GM23338 (cell line): ENCODE measurements at regions not wholly inside any gene's neighbourhood (a gene's known extent, or its start where the extent isn't known, plus 50 kb on each side); places are given as distances from the start of the nearest gene placed in this dataset.

Experiments used
- CREB1 ChIP-seq: fragments of 250-450 bp; sonication (Bioruptor Pico); IDR thresholded peaks from 2 replicates; pipeline ENCODE4 v1.5.0; 2020; ENCODE audit warnings: low read depth, mild to moderate bottlenecking, moderate library complexity
- EZH2 ChIP-seq: fragments of 200-600 bp; sonication (generic); IDR thresholded peaks from one replicate; pipeline ENCODE4 v1.8.0; 2017; ENCODE audit warnings: antibody characterized with exemption, mild to moderate bottlenecking, low read depth; ENCODE audit not compliant: unreplicated experiment
- EZH2phosphoT487 ChIP-seq: fragments of 200-600 bp; sonication (generic); IDR thresholded peaks from one replicate; pipeline ENCODE4 v1.8.1; 2018; ENCODE audit warnings: antibody characterized with exemption; ENCODE audit not compliant: unreplicated experiment
- NANOG ChIP-seq: IDR thresholded peaks from 2 replicates; pipeline ENCODE4 v1.6.1; 2016; ENCODE audit warnings: antibody characterized with exemption, borderline replicate concordance
- POLR2AphosphoS5 ChIP-seq: IDR thresholded peaks from 2 replicates; pipeline ENCODE4 v1.6.1; 2016; ENCODE audit warnings: antibody characterized with exemption, low read depth
- TF ChIP-seq, protein P1 (sequence below), 2 experiments: fragments of 200-600 bp in 1 of 2; sonication (generic) in 1 of 2; conservative IDR thresholded peaks; 2 replicates each; pipeline versions ENCODE4 v1.5.1 to v1.6.1; 2016 to 2017; ENCODE audit warnings: antibody characterized with exemption in 2 of 2, low read depth in 2 of 2, mild to moderate bottlenecking in 2 of 2, moderate library complexity in 1 of 2
- TF ChIP-seq, protein P2 (sequence below): IDR thresholded peaks from one replicate; pipeline ENCODE4 v1.6.1; 2018; ENCODE audit warnings: antibody characterized with exemption; ENCODE audit not compliant: unreplicated experiment
- TF ChIP-seq, protein P3 (sequence below): IDR thresholded peaks from 2 replicates; pipeline ENCODE4 v1.6.1; 2016; ENCODE audit warnings: antibody characterized with exemption

DNA sequence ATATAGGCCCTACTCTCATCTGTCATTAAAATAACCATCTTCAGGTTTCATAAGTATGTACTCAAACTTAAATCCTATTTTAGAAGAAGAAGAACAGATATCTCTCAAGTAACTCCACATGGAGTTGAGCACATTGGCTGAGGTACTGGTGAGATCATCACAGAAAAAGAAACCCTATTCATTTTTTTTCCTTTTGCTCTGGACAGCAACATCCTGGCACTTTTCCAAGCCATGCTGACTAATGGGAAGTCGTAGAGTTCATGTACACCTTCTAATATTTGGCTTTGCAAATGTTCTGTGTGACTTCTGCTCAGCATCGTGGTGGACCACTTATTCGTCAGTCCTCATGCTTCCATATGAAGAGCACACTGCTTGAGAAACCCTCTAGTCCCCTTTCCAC, 336.0 kb upstream of the KCNH8 start:
- TF ChIP-seq, protein P1, sequence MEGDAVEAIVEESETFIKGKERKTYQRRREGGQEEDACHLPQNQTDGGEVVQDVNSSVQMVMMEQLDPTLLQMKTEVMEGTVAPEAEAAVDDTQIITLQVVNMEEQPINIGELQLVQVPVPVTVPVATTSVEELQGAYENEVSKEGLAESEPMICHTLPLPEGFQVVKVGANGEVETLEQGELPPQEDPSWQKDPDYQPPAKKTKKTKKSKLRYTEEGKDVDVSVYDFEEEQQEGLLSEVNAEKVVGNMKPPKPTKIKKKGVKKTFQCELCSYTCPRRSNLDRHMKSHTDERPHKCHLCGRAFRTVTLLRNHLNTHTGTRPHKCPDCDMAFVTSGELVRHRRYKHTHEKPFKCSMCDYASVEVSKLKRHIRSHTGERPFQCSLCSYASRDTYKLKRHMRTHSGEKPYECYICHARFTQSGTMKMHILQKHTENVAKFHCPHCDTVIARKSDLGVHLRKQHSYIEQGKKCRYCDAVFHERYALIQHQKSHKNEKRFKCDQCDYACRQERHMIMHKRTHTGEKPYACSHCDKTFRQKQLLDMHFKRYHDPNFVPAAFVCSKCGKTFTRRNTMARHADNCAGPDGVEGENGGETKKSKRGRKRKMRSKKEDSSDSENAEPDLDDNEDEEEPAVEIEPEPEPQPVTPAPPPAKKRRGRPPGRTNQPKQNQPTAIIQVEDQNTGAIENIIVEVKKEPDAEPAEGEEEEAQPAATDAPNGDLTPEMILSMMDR (conservative IDR thresholded peaks at IDR 0.05; ENCODE audit: low read depth in 2 of 2) = no peak
- no peak for TF ChIP-seq POLR2AphosphoS5
- no peak for TF ChIP-seq EZH2
- TF ChIP-seq, protein P2, sequence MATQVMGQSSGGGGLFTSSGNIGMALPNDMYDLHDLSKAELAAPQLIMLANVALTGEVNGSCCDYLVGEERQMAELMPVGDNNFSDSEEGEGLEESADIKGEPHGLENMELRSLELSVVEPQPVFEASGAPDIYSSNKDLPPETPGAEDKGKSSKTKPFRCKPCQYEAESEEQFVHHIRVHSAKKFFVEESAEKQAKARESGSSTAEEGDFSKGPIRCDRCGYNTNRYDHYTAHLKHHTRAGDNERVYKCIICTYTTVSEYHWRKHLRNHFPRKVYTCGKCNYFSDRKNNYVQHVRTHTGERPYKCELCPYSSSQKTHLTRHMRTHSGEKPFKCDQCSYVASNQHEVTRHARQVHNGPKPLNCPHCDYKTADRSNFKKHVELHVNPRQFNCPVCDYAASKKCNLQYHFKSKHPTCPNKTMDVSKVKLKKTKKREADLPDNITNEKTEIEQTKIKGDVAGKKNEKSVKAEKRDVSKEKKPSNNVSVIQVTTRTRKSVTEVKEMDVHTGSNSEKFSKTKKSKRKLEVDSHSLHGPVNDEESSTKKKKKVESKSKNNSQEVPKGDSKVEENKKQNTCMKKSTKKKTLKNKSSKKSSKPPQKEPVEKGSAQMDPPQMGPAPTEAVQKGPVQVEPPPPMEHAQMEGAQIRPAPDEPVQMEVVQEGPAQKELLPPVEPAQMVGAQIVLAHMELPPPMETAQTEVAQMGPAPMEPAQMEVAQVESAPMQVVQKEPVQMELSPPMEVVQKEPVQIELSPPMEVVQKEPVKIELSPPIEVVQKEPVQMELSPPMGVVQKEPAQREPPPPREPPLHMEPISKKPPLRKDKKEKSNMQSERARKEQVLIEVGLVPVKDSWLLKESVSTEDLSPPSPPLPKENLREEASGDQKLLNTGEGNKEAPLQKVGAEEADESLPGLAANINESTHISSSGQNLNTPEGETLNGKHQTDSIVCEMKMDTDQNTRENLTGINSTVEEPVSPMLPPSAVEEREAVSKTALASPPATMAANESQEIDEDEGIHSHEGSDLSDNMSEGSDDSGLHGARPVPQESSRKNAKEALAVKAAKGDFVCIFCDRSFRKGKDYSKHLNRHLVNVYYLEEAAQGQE = no peak
- no peak for TF ChIP-seq EZH2phosphoT487
- no peak for TF ChIP-seq CREB1 (CRISPR knock-in tag)
- TF ChIP-seq, protein P3, sequence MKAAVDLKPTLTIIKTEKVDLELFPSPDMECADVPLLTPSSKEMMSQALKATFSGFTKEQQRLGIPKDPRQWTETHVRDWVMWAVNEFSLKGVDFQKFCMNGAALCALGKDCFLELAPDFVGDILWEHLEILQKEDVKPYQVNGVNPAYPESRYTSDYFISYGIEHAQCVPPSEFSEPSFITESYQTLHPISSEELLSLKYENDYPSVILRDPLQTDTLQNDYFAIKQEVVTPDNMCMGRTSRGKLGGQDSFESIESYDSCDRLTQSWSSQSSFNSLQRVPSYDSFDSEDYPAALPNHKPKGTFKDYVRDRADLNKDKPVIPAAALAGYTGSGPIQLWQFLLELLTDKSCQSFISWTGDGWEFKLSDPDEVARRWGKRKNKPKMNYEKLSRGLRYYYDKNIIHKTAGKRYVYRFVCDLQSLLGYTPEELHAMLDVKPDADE = no peak
- TF ChIP-seq NANOG = no peak
